ENCODE measurements at regions not wholly inside any gene's neighbourhood (a gene's known extent, or its start where the extent isn't known, plus 50 kb on each side); places are given as distances from the start of the nearest gene placed in this dataset.
"Not testable (repeated sequence)": the region's sequence is repeated elsewhere in the genome, so short reads cannot be mapped to it uniquely, and the experiment has no call there.

GRCh38 chr3:107193116-107193515 lies 184.1 kb upstream of the CCDC54 start:
- ATAC-seq (ENCODE audit: insufficient read depth, low FRiP score) (no peak), DNase-seq (no peak)
- Histone ChIP-seq H3K9me3 (ENCODE audit: control insufficient read depth in 4 of 4, insufficient read depth in 3 of 4, low read length in 3 of 4) (no peaks in the 10 kb centered on the region), H3K4me3 (no peak overlapping the region), H3K9ac (ENCODE audit: insufficient read depth in 1 of 2, low read length in 2 of 2) (no peak overlapping the region), H3K27me3 (ENCODE audit: control insufficient read depth in 3 of 3, insufficient read depth in 3 of 3, low read length in 2 of 3) (no peaks in the 10 kb centered on the region), H3K36me3 (ENCODE audit: control insufficient read depth in 4 of 4, insufficient read depth in 4 of 4, low read length in 4 of 4) (no peaks in the 10 kb centered on the region), H3K27ac (ENCODE audit: low read depth in 1 of 2, low read length in 1 of 2) (no peak overlapping the region), H3K4me1 (ENCODE audit: control insufficient read depth in 5 of 5, insufficient read depth in 5 of 5, low read length in 5 of 5) (peaks cover 0 to 9% (median 0%) of the 10 kb centered on the region in 5 donors)
- 93 to 97% methylated on average over 1 of the region's 1 CpG for WGBS, 2 donors
- TF ChIP-seq, protein P1, sequence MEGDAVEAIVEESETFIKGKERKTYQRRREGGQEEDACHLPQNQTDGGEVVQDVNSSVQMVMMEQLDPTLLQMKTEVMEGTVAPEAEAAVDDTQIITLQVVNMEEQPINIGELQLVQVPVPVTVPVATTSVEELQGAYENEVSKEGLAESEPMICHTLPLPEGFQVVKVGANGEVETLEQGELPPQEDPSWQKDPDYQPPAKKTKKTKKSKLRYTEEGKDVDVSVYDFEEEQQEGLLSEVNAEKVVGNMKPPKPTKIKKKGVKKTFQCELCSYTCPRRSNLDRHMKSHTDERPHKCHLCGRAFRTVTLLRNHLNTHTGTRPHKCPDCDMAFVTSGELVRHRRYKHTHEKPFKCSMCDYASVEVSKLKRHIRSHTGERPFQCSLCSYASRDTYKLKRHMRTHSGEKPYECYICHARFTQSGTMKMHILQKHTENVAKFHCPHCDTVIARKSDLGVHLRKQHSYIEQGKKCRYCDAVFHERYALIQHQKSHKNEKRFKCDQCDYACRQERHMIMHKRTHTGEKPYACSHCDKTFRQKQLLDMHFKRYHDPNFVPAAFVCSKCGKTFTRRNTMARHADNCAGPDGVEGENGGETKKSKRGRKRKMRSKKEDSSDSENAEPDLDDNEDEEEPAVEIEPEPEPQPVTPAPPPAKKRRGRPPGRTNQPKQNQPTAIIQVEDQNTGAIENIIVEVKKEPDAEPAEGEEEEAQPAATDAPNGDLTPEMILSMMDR (IDR thresholded peaks at IDR 0.05; ENCODE audit: control extremely low read depth, extremely low read depth): no peak

DNA sequence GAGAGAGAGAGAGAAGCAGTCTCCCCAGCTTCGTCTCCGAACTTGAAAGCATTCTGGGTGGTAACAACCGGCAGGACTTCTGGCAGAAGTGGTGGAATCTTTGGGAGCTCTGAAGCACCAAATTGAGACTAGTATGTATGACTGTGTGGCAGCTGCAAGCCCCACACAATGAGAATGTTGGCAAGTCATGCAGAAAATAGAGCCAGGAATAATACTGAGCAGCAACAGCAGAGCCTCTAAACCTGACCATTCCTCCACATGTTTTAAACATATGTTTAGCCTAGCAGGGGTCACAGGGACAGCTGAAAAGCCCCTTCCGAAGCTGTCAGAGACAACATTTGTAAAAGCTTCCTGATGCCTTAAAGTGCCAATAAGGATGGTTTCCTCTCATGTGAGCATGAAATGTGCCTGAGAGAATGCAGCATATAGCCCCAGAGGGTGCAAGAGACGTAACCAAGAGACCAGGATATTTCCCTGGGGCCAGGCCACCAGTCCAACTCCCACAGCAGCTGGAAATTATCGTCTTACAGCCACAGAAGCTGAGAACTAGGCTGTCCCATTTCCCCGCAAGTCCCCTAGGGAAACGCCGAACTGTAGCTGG lies 178.6 kb upstream of the CCDC54 start:
- no peak overlapping the region for H3K4me3 ChIP-seq
- DNase-seq: peak; percentile 87 to 96 (median 95)
- no peaks in the 10 kb centered on the region for H3K9me3 ChIP-seq (ENCODE audit: control insufficient read depth in 4 of 4, insufficient read depth in 3 of 4, low read length in 3 of 4)
- no peak overlapping the region for H3K9ac ChIP-seq (ENCODE audit: insufficient read depth in 1 of 2, low read length in 2 of 2)
- WGBS, 2 donors: 69 to 77% methylated on average over 9 of the region's 9 CpGs
- H3K27me3 ChIP-seq (ENCODE audit: control insufficient read depth in 3 of 3, insufficient read depth in 3 of 3, low read length in 2 of 3): no peaks in the 10 kb centered on the region
- H3K27ac ChIP-seq (ENCODE audit: low read depth in 1 of 2, low read length in 1 of 2): peak overlapping the region; percentile 3 to 47
- TF ChIP-seq, protein P1 (IDR thresholded peaks at IDR 0.05; ENCODE audit: control extremely low read depth, extremely low read depth): no peak
- no peaks in the 10 kb centered on the region for H3K36me3 ChIP-seq (ENCODE audit: control insufficient read depth in 4 of 4, insufficient read depth in 4 of 4, low read length in 4 of 4)
- ATAC-seq (ENCODE audit: insufficient read depth, low FRiP score): no peak
- peaks cover 0 to 30% (median 10%) of the 10 kb centered on the region in 5 donors for H3K4me1 ChIP-seq (ENCODE audit: control insufficient read depth in 5 of 5, insufficient read depth in 5 of 5, low read length in 5 of 5)

DNA sequence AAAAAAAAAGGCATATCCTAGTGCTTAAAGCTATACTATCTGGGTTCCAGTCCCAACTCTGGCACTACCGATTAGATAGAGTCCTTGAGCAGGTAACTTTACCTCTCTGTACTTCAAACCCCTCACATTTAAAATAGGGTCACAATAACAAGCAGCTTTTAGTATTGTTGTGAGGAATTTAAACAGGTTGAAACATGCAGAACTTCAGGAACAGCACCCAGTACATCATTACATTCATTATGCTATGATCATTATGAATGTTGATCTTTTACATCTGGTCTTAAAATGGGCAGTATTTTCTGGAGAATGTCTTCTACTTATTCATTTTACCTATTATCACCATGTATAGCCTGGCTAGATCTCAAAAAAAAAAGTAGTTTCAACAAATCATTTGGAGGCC lies 176.1 kb upstream of the CCDC54 start:
- Histone ChIP-seq H3K9me3 (ENCODE audit: control insufficient read depth in 4 of 4, insufficient read depth in 3 of 4, low read length in 3 of 4) (no peaks in the 10 kb centered on the region), H3K27me3 (ENCODE audit: control insufficient read depth in 3 of 3, insufficient read depth in 3 of 3, low read length in 2 of 3) (no peaks in the 10 kb centered on the region), H3K4me3 (no peak overlapping the region), H3K36me3 (ENCODE audit: control insufficient read depth in 4 of 4, insufficient read depth in 4 of 4, low read length in 4 of 4) (no peaks in the 10 kb centered on the region), H3K27ac (ENCODE audit: low read depth in 1 of 2, low read length in 1 of 2) (no peak overlapping the region), H3K9ac (ENCODE audit: insufficient read depth in 1 of 2, low read length in 2 of 2) (no peak overlapping the region), H3K4me1 (ENCODE audit: control insufficient read depth in 5 of 5, insufficient read depth in 5 of 5, low read length in 5 of 5) (peaks cover 0 to 30% (median 10%) of the 10 kb centered on the region in 5 donors)
- 91 to 94% methylated on average over 1 of the region's 1 CpG for WGBS, 2 donors
- DNase-seq: no peak
- ATAC-seq (ENCODE audit: insufficient read depth, low FRiP score): no peak
- TF ChIP-seq, protein P1 (IDR thresholded peaks at IDR 0.05; ENCODE audit: control extremely low read depth, extremely low read depth): no peak

- peaks cover 0 to 37% (median 17%) of the 10 kb centered on the region in 5 donors for H3K4me1 ChIP-seq (ENCODE audit: control insufficient read depth in 5 of 5, insufficient read depth in 5 of 5, low read length in 5 of 5)
- H3K4me3 ChIP-seq; H3K9me3 ChIP-seq (ENCODE audit: control insufficient read depth in 4 of 4, insufficient read depth in 3 of 4, low read length in 3 of 4); H3K27me3 ChIP-seq (ENCODE audit: control insufficient read depth in 3 of 3, insufficient read depth in 3 of 3, low read length in 2 of 3); DNase-seq; H3K27ac ChIP-seq (ENCODE audit: low read depth in 1 of 2, low read length in 1 of 2); H3K9ac ChIP-seq (ENCODE audit: insufficient read depth in 1 of 2, low read length in 2 of 2); ATAC-seq (ENCODE audit: insufficient read depth, low FRiP score); H3K36me3 ChIP-seq (ENCODE audit: control insufficient read depth in 4 of 4, insufficient read depth in 4 of 4, low read length in 4 of 4): not testable (repeated sequence)
Observed at GRCh38 chr3:107202885-107203284, 174.4 kb upstream of the CCDC54 start.
